HCT116 (cell line): ENCODE measurements at regions not wholly inside any gene's neighbourhood (a gene's known extent, or its start where the extent isn't known, plus 50 kb on each side); places are given as distances from the start of the nearest gene placed in this dataset.

Source experiments
- ATAC-seq: fragments of 200-7000 bp; cut with Tn5 transposase; 2 replicates; pipeline ENCODE4 v1.9.1; 2020; ENCODE audit warnings: mild to moderate bottlenecking, moderate library complexity
- BruUV-seq: library from RNA; stranded (reverse); fragments of 400-500 nt; replicated peaks from 2 replicates; lab custom pipeline; 2021; lab: Mats Ljungman, UMichigan
- CTCF ChIA-PET: fragments of 300-600 bp; sonication (Branson Sonifier 250); formaldehyde crosslinking; loops from one replicate; lab custom pipeline; 2021; ENCODE audit warnings: antibody characterized with exemption; lab: Charles Lee
- POLR2A ChIA-PET: fragments of 300-600, 350-600 bp; sonication (Branson Sonifier 250); formaldehyde crosslinking; loops from one replicate; lab custom pipeline; 2021; ENCODE audit warnings: antibody characterized with exemption; lab: Charles Lee
- RAD21 ChIA-PET, 2 experiments: fragments of 300-600 bp; sonication (Branson Sonifier 250); formaldehyde crosslinking; loops; one replicate each; lab custom pipeline; 2023; ENCODE audit warnings: low total read pairs in 2 of 2; ENCODE audit not compliant: uncharacterized antibody in 2 of 2, unreplicated experiment in 2 of 2, low non-redundant PET in 1 of 2; lab: Charles Lee
- DNase-seq: peaks from one replicate; pipeline ENCODE4 v3.0.0-alpha.2; 2010; ENCODE audit warnings: low read depth, low spot score
- H2AFZ ChIP-seq: fragments of 200-600 bp; shearing (Covaris generic), sonication (generic); 2 replicates; pipeline ENCODE4 v1.6.1; 2017; ENCODE audit warnings: low read depth, mixed run types, mixed read lengths, antibody characterized with exemption, low read length; ENCODE audit not compliant: poor library complexity, severe bottlenecking
- H3K27ac ChIP-seq: 2 replicates; pipeline ENCODE4 v1.5.1; 2012; ENCODE audit warnings: low read depth, low read length
- H3K27me3 ChIP-seq: fragments of 200-600 bp; sonication (generic); 2 replicates; pipeline ENCODE4 v1.6.1; 2016; ENCODE audit warnings: mixed run types, low read length, mixed read lengths; ENCODE audit not compliant: insufficient read depth
- H3K36me3 ChIP-seq, 2 experiments: fragments of 200-500 bp in 1 of 2; fragments of 200-600 bp in 1 of 2; sonication (Bioruptor generic) in 1 of 2; sonication (generic) in 1 of 2; 2 replicates each; pipeline versions ENCODE4 v1.5.1 to v1.6.1; 2014 to 2016; ENCODE audit warnings: low read length in 2 of 2, inconsistent platforms in 1 of 2, mixed read lengths in 1 of 2, mixed run types in 1 of 2; ENCODE audit not compliant: insufficient read depth in 2 of 2, control insufficient read depth in 1 of 2
- H3K4me1 ChIP-seq, 2 experiments: fragments of 200-600 bp in 1 of 2; sonication (generic) in 1 of 2; 2 replicates each; pipeline versions ENCODE4 v1.5.1 to v1.6.1; 2012 to 2017; ENCODE audit warnings: low read length in 2 of 2, inconsistent platforms in 1 of 2, mild to moderate bottlenecking in 1 of 2, mixed read lengths in 1 of 2, mixed run types in 1 of 2, moderate library complexity in 1 of 2; ENCODE audit not compliant: insufficient read depth in 2 of 2, control insufficient read depth in 1 of 2
- H3K4me2 ChIP-seq: fragments of 200-600 bp; sonication (generic); 2 replicates; pipeline ENCODE4 v1.6.1; 2017; ENCODE audit warnings: mixed run types, low read length, mixed read lengths
- H3K4me3 ChIP-seq, 2 experiments: fragments of 200-600 bp in 1 of 2; sonication (generic) in 1 of 2; replicated peaks in 1 of 2; 2 replicates each; pipeline ENCODE4 v1.5.1; 2011 to 2016; ENCODE audit warnings: low read length in 2 of 2, control low read depth in 1 of 2, low read depth in 1 of 2, mild to moderate bottlenecking in 1 of 2, mixed read lengths in 1 of 2, mixed run types in 1 of 2
- H3K79me2 ChIP-seq: fragments of 200-600 bp; sonication (generic); 2 replicates; pipeline ENCODE4 v1.6.1; 2017; ENCODE audit warnings: mild to moderate bottlenecking, mixed run types, low read length, moderate library complexity, mixed read lengths; ENCODE audit not compliant: insufficient read depth
- H3K9ac ChIP-seq: fragments of 200-600 bp; sonication (generic); 2 replicates; pipeline ENCODE4 v1.6.1; 2016; ENCODE audit warnings: low read length, mixed read lengths
- H3K9me2 ChIP-seq: fragments of 200-600 bp; sonication (generic), shearing (Covaris generic); 2 replicates; pipeline ENCODE4 v1.6.1; 2017; ENCODE audit warnings: mixed run types, mild to moderate bottlenecking, moderate library complexity; ENCODE audit not compliant: insufficient read depth
- H3K9me3 ChIP-seq, 2 experiments: fragments of 200-500 bp in 1 of 2; fragments of 200-600 bp in 1 of 2; sonication (Bioruptor generic) in 1 of 2; sonication (generic) in 1 of 2; 2 replicates each; pipeline ENCODE4 v1.6.1; 2014 to 2017; ENCODE audit warnings: low read length in 2 of 2, mixed read lengths in 2 of 2, inconsistent platforms in 1 of 2, low read depth in 1 of 2, mild to moderate bottlenecking in 1 of 2, mixed run types in 1 of 2, moderate library complexity in 1 of 2; ENCODE audit not compliant: control insufficient read depth in 1 of 2, insufficient read depth in 1 of 2
- H4K20me1 ChIP-seq: fragments of 200-600 bp; sonication (generic), shearing (Covaris generic); 2 replicates; pipeline ENCODE4 v1.6.1; 2017; ENCODE audit warnings: mixed run types, mild to moderate bottlenecking, moderate library complexity; ENCODE audit not compliant: insufficient read depth
- ELF1 ChIP-seq: IDR thresholded peaks from 2 replicates; pipeline ENCODE4 v1.6.1; 2012; ENCODE audit warnings: low read depth, borderline replicate concordance
- JUND ChIP-seq: IDR thresholded peaks from 2 replicates; pipeline ENCODE4 v1.6.1; 2012
- SIN3A ChIP-seq: IDR thresholded peaks from 2 replicates; pipeline ENCODE4 v1.6.1; 2012; ENCODE audit warnings: low read depth
- ZBTB33 ChIP-seq: IDR thresholded peaks from 2 replicates; pipeline ENCODE4 v1.6.1; 2011; ENCODE audit warnings: mild to moderate bottlenecking, low read length, moderate library complexity; ENCODE audit not compliant: insufficient replicate concordance; ENCODE audit errors: extremely low read depth
- intact Hi-C: fragments of 100-400 bp; cut with micrococcal nuclease; formaldehyde crosslinking; loops from 2 replicates; pipeline ENCODE4 v1.10.0; 2022
- TF ChIP-seq, protein P1 (sequence below): IDR thresholded peaks from 2 replicates; pipeline ENCODE4 v1.6.1; 2012
- TF ChIP-seq, protein P2 (sequence below): IDR thresholded peaks from 2 replicates; pipeline ENCODE4 v1.6.1; 2012; ENCODE audit warnings: low read depth

DNA sequence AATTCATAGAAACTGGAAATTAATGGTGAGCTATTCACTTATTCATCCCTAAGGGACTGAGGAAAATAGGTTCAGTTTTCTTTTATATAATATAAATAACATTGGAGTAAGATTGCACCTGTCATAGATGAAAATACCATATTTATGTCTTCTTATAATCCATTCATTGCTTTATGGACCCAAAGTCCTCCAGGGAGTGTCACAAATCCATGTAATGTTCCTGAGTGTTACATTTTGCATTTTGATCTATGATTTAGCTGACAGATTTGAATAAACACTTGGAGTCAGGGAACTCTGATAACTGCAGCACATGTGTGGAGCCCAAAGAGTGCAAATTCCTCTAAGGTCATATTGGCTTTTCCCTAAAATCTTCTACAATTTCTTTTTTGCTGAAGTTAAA, 484.3 kb downstream of the MDFIC start:
- no peaks in the 10 kb centered on the region for H3K9me3 ChIP-seq
- no TSS peak for BruUV-seq
- no peaks in the 10 kb centered on the region for H3K27me3 ChIP-seq
- no peak overlapping the region for H3K4me2 ChIP-seq
- ChIA-PET POLR2A (no interaction called here), RAD21 (no interaction called here), CTCF (no interaction called here)
- H3K4me3 ChIP-seq: no peak overlapping the region
- no peak for DNase-seq
- no peaks in the 10 kb centered on the region for H3K79me2 ChIP-seq
- TF ChIP-seq, protein P1, sequence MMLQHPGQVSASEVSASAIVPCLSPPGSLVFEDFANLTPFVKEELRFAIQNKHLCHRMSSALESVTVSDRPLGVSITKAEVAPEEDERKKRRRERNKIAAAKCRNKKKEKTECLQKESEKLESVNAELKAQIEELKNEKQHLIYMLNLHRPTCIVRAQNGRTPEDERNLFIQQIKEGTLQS: no peak
- TF ChIP-seq ZBTB33 (no peak), ELF1 (no peak), JUND (no peak), SIN3A (no peak)
- TF ChIP-seq, protein P2, sequence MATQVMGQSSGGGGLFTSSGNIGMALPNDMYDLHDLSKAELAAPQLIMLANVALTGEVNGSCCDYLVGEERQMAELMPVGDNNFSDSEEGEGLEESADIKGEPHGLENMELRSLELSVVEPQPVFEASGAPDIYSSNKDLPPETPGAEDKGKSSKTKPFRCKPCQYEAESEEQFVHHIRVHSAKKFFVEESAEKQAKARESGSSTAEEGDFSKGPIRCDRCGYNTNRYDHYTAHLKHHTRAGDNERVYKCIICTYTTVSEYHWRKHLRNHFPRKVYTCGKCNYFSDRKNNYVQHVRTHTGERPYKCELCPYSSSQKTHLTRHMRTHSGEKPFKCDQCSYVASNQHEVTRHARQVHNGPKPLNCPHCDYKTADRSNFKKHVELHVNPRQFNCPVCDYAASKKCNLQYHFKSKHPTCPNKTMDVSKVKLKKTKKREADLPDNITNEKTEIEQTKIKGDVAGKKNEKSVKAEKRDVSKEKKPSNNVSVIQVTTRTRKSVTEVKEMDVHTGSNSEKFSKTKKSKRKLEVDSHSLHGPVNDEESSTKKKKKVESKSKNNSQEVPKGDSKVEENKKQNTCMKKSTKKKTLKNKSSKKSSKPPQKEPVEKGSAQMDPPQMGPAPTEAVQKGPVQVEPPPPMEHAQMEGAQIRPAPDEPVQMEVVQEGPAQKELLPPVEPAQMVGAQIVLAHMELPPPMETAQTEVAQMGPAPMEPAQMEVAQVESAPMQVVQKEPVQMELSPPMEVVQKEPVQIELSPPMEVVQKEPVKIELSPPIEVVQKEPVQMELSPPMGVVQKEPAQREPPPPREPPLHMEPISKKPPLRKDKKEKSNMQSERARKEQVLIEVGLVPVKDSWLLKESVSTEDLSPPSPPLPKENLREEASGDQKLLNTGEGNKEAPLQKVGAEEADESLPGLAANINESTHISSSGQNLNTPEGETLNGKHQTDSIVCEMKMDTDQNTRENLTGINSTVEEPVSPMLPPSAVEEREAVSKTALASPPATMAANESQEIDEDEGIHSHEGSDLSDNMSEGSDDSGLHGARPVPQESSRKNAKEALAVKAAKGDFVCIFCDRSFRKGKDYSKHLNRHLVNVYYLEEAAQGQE: no peak
- intact Hi-C loops: no loop called here
- no peaks in the 10 kb centered on the region for H3K36me3 ChIP-seq
- H3K9me2 ChIP-seq: no peaks in the 10 kb centered on the region
- no peak overlapping the region for H3K9ac ChIP-seq
- no peaks in the 10 kb centered on the region for H4K20me1 ChIP-seq
- no peak overlapping the region for H3K27ac ChIP-seq
- H2AFZ ChIP-seq: no peak overlapping the region
- H3K4me1 ChIP-seq: no peaks in the 10 kb centered on the region
- no peak for ATAC-seq
